H9 (cell line): ENCODE measurements at regions not wholly inside any gene's neighbourhood (a gene's known extent, or its start where the extent isn't known, plus 50 kb on each side); places are given as distances from the start of the nearest gene placed in this dataset.

Source experiments
- DNase-seq: peaks from one replicate; pipeline ENCODE4 v3.0.0-alpha.2; 2017
- H2AFZ ChIP-seq: one replicate; pipeline ENCODE4 v1.6.1; 2013; ENCODE audit warnings: mild to moderate bottlenecking, low read length, control low read depth, moderate library complexity
- H2AK5ac ChIP-seq: 2 replicates; pipeline ENCODE4 v1.6.1; 2013; ENCODE audit warnings: low read length, control low read depth, mixed read lengths; ENCODE audit not compliant: insufficient read length
- H2BK120ac ChIP-seq: one replicate; pipeline ENCODE4 v1.6.1; 2013; ENCODE audit warnings: low read depth, mild to moderate bottlenecking, low read length, control low read depth, inconsistent platforms; ENCODE audit not compliant: poor library complexity, severe bottlenecking
- H2BK12ac ChIP-seq: 2 replicates; pipeline ENCODE4 v1.6.1; 2013; ENCODE audit warnings: low read length, control low read depth, mixed read lengths, low read depth; ENCODE audit not compliant: insufficient read length
- H2BK15ac ChIP-seq: 2 replicates; pipeline ENCODE4 v1.6.1; 2013; ENCODE audit warnings: low read depth, low read length, control low read depth
- H2BK20ac ChIP-seq: one replicate; pipeline ENCODE4 v1.6.1; 2013; ENCODE audit warnings: low read depth, mild to moderate bottlenecking, low read length, control low read depth, inconsistent platforms; ENCODE audit not compliant: poor library complexity, severe bottlenecking
- H2BK5ac ChIP-seq: 2 replicates; pipeline ENCODE4 v1.6.1; 2013; ENCODE audit warnings: low read length, control low read depth, mixed read lengths; ENCODE audit not compliant: insufficient read length
- H3K14ac ChIP-seq: 2 replicates; pipeline ENCODE4 v1.6.1; 2013; ENCODE audit warnings: low read length, control low read depth; ENCODE audit not compliant: insufficient read depth
- H3K18ac ChIP-seq: 2 replicates; pipeline ENCODE4 v1.6.1; 2013; ENCODE audit warnings: low read depth, mild to moderate bottlenecking, mixed read lengths, low read length, control low read depth; ENCODE audit not compliant: insufficient read length
- H3K23ac ChIP-seq: 2 replicates; pipeline ENCODE4 v1.6.1; 2013; ENCODE audit warnings: low read length, control low read depth, mixed read lengths, low read depth; ENCODE audit not compliant: insufficient read length
- H3K23me2 ChIP-seq: 2 replicates; pipeline ENCODE4 v1.6.1; 2013; ENCODE audit warnings: low read depth, mild to moderate bottlenecking, mixed read lengths, low read length, control low read depth; ENCODE audit not compliant: insufficient read length, poor library complexity, severe bottlenecking
- H3K27ac ChIP-seq: 2 replicates; pipeline ENCODE4 v1.5.1; 2013; ENCODE audit warnings: low read length, control low read depth, mixed read lengths, low read depth; ENCODE audit not compliant: insufficient read length
- H3K27me3 ChIP-seq: 2 replicates; pipeline ENCODE4 v1.6.1; 2013; ENCODE audit warnings: low read length, control low read depth, inconsistent platforms; ENCODE audit not compliant: insufficient read depth
- H3K4ac ChIP-seq: 2 replicates; pipeline ENCODE4 v1.6.1; 2013; ENCODE audit warnings: low read depth, mild to moderate bottlenecking, control low read depth, inconsistent platforms, low read length, moderate library complexity
- H3K4me1 ChIP-seq: 2 replicates; pipeline ENCODE4 v1.6.1; 2013; ENCODE audit warnings: low read length, control low read depth, inconsistent platforms; ENCODE audit not compliant: insufficient read depth
- H3K4me2 ChIP-seq: 2 replicates; pipeline ENCODE4 v1.6.1; 2013; ENCODE audit warnings: low read length, control low read depth, mixed read lengths; ENCODE audit not compliant: insufficient read length, insufficient read depth
- H3K56ac ChIP-seq: 2 replicates; pipeline ENCODE4 v1.6.1; 2013; ENCODE audit warnings: low read depth, mild to moderate bottlenecking, mixed read lengths, low read length, control low read depth; ENCODE audit not compliant: insufficient read length
- H3K79me1 ChIP-seq: 2 replicates; pipeline ENCODE4 v1.6.1; 2013; ENCODE audit warnings: low read depth, mild to moderate bottlenecking, moderate library complexity, low read length, control low read depth, inconsistent platforms; ENCODE audit not compliant: insufficient read depth, poor library complexity, severe bottlenecking
- H3K79me2 ChIP-seq: 2 replicates; pipeline ENCODE4 v1.6.1; 2013; ENCODE audit warnings: low read length, control low read depth, inconsistent platforms; ENCODE audit not compliant: insufficient read depth
- H3K9ac ChIP-seq: 2 replicates; pipeline ENCODE4 v1.6.1; 2013; ENCODE audit warnings: low read length, control low read depth, mixed read lengths; ENCODE audit not compliant: insufficient read length; ENCODE audit errors: extremely low read depth
- H3K9me3 ChIP-seq: one replicate; pipeline ENCODE4 v1.6.1; 2013; ENCODE audit warnings: low read depth, low read length, inconsistent platforms; ENCODE audit not compliant: control insufficient read depth
- H3T11ph ChIP-seq: one replicate; pipeline ENCODE4 v1.6.1; 2013; ENCODE audit warnings: mild to moderate bottlenecking, low read length, control low read depth, inconsistent platforms
- H4K20me1 ChIP-seq: one replicate; pipeline ENCODE4 v1.6.1; 2013; ENCODE audit not compliant: control insufficient read depth, insufficient read length, insufficient read depth
- H4K5ac ChIP-seq: 2 replicates; pipeline ENCODE4 v1.6.1; 2013; ENCODE audit warnings: low read depth, mild to moderate bottlenecking, mixed read lengths, low read length, control low read depth; ENCODE audit not compliant: insufficient read length
- H4K8ac ChIP-seq: replicated peaks from 2 replicates; pipeline ENCODE4 v1.6.1; 2013; ENCODE audit warnings: low read length, control low read depth, mixed read lengths, low read depth; ENCODE audit not compliant: insufficient read length
- H4K91ac ChIP-seq: 2 replicates; pipeline ENCODE4 v1.6.1; 2013; ENCODE audit warnings: low read depth, mild to moderate bottlenecking, moderate library complexity, mixed read lengths, low read length, control low read depth; ENCODE audit not compliant: insufficient read length
- H3K27ac Mint-ChIP-seq, 3 experiments: 2 replicates in 2 of 3; 3 replicates in 1 of 3; pipeline ENCODE4 v1.8.0; 2020 to 2021; ENCODE audit warnings: mixed read lengths in 3 of 3, mild to moderate bottlenecking in 1 of 3, moderate library complexity in 1 of 3
- H3K27me3 Mint-ChIP-seq: 2 replicates; pipeline ENCODE4 v1.8.0; 2021; ENCODE audit warnings: low read depth, mild to moderate bottlenecking, moderate library complexity, mixed read lengths
- H3K36me3 Mint-ChIP-seq, 3 experiments: 2 replicates in 2 of 3; 3 replicates in 1 of 3; pipeline ENCODE4 v1.8.0; 2020 to 2021; ENCODE audit warnings: low read depth in 3 of 3, mixed read lengths in 3 of 3; ENCODE audit not compliant: insufficient read depth in 1 of 3
- H3K4me1 Mint-ChIP-seq, 2 experiments: 2 replicates each; pipeline ENCODE4 v1.8.0; 2020; ENCODE audit warnings: mixed read lengths in 2 of 2
- H3K4me3 Mint-ChIP-seq, 2 experiments: 2 replicates in 1 of 2; 3 replicates in 1 of 2; pipeline ENCODE4 v1.8.0; 2020 to 2021; ENCODE audit warnings: mild to moderate bottlenecking in 2 of 2, mixed read lengths in 2 of 2, moderate library complexity in 1 of 2
- H3K9me3 Mint-ChIP-seq, 2 experiments: 2 replicates in 1 of 2; 3 replicates in 1 of 2; pipeline ENCODE4 v1.8.0; 2020; ENCODE audit warnings: mild to moderate bottlenecking in 2 of 2, mixed read lengths in 2 of 2, moderate library complexity in 1 of 2
- WGBS: extraction: QIAGEN DNeasy Blood & Tissue Kit; methylation state at CpG from one replicate; pipeline ENCODE4 v1.1.7; 2013; ENCODE audit warnings: missing lambda C conversion rate, low lambda C conversion rate, mixed read lengths; ENCODE audit not compliant: insufficient read length; ENCODE audit errors: extremely low coverage; 5-methylcytosine and 5-hydroxymethylcytosine counted together
- TF ChIP-seq, protein P1 (sequence below): fragments of 200-600 bp; sonication (generic); conservative IDR thresholded peaks from 3 replicates; pipeline ENCODE4 v1.8.0; 2021; ENCODE audit warnings: antibody characterized with exemption, mild to moderate bottlenecking

DNA sequence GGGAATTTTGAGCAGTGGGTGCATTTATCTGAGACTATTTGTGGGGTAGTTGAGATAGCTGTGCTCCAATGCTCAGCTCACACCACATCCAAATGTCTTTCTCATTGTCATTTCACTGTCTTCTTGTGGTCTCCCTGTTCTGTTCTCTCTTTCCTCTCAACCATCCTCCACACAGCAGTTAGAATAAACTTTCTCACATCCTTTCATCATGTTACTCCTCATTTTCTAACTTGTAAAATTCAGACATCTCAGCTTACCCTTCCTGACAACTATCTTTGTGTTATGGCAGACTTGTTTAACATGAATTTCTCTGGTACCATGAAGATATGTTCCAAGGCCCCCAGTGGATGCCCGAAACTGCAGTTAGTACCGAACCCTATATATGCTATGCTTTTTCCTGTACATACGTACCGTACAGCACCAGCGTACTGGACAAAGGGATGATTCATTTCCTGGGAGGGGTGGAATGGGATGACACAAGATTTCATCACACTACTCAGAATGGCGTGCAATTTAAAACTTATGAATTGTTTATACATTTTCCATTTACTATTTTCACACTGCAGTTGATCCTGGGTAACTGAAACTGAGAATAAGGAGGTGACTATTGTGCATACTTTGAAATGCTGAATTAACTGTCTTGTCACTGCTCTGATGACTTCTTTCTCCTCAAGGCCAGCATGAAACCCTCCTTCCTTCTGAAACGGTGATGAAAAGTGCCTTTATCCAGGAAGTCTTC is 177.1 kb upstream of the SLC38A2 start:
- no CpG with 5 or more reads among the region's 7 CpGs for WGBS
- Histone ChIP-seq H4K5ac (no peak overlapping the region), H3K14ac (no peak overlapping the region), H3K27ac (no peak overlapping the region), H3K4ac (no peak overlapping the region), H3K4me2 (no peak overlapping the region), H2BK5ac (no peak overlapping the region), H3K23me2 (no peaks in the 10 kb centered on the region), H2AFZ (no peak overlapping the region), H2BK120ac (no peak overlapping the region), H3K4me1 (no peaks in the 10 kb centered on the region), H2BK15ac (no peak overlapping the region), H3K23ac (no peak overlapping the region), H2AK5ac (no peak overlapping the region), H3K79me2 (no peaks in the 10 kb centered on the region), H3K56ac (no peak overlapping the region), H2BK20ac (no peak overlapping the region), H3K9me3 (peaks cover 14% of the 10 kb centered on the region), H2BK12ac (no peak overlapping the region), H4K91ac (no peak overlapping the region), H3K27me3 (no peaks in the 10 kb centered on the region), H3K79me1 (no peaks in the 10 kb centered on the region), H3K9ac (no peak overlapping the region), H3K18ac (no peak overlapping the region), H4K8ac (no peak overlapping the region), H3T11ph (no peak overlapping the region), H4K20me1 (no peaks in the 10 kb centered on the region)
- Mint-ChIP-seq H3K4me1 (no peaks in the 10 kb centered on the region; a peak in 1 of 4 replicates), H3K27ac (no peak overlapping the region), H3K4me3 (no peak overlapping the region), H3K36me3 (peaks cover 7 to 14% (median 13%) of the 10 kb centered on the region in 3 experiments), H3K9me3 (peaks cover 11 to 14% of the 10 kb centered on the region in 2 experiments), H3K27me3 (peaks cover 1% of the 10 kb centered on the region; the same call in 1 of the 2 replicates)
- TF ChIP-seq, protein P1, sequence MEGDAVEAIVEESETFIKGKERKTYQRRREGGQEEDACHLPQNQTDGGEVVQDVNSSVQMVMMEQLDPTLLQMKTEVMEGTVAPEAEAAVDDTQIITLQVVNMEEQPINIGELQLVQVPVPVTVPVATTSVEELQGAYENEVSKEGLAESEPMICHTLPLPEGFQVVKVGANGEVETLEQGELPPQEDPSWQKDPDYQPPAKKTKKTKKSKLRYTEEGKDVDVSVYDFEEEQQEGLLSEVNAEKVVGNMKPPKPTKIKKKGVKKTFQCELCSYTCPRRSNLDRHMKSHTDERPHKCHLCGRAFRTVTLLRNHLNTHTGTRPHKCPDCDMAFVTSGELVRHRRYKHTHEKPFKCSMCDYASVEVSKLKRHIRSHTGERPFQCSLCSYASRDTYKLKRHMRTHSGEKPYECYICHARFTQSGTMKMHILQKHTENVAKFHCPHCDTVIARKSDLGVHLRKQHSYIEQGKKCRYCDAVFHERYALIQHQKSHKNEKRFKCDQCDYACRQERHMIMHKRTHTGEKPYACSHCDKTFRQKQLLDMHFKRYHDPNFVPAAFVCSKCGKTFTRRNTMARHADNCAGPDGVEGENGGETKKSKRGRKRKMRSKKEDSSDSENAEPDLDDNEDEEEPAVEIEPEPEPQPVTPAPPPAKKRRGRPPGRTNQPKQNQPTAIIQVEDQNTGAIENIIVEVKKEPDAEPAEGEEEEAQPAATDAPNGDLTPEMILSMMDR: no peak
- DNase-seq: no peak
